ENCODE measurements at regions not wholly inside any gene's neighbourhood (a gene's known extent, or its start where the extent isn't known, plus 50 kb on each side); places are given as distances from the start of the nearest gene placed in this dataset.

DNA sequence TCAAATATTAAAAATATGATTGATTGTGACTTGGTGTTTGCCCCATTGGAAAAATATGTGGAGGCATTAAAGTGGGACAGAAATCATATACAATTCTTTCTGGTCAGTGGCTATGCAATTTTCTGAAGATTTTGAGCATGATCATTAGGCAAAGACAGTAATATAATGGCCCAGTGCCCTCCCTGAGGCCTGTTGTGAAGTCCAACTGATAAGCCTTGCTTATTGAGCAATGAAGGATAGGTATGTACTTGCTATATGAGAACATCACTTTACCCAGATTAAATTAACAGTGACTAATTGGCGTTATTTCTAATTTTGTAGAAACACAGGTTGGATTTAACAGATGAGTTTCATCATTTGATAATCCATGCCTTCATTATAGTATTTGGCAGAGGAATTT lies 57.1 kb downstream of the NKX2-1 start:
- intact Hi-C loops (cut with micrococcal nuclease; ENCODE audit: unreplicated experiment) = no loop called here
- no TSS peak for BruUV-seq (replicated peaks)
- ATAC-seq (no peak), FAIRE-seq (no peak), DNase-seq (ENCODE audit: low spot score) (no peak)
- H3K4me2 ChIP-seq (ENCODE audit: low read depth, low read length) = no peak overlapping the region
- in situ Hi-C loops (cut with HindIII; ENCODE audit: extremely low pct_ligation_motif_present, low pct_unique_long_range_greater_than_20kb) = no loop called here
- H4K20me1 ChIP-seq (ENCODE audit: insufficient read depth, low read length) = no peaks in the 10 kb centered on the region
- H2AFZ ChIP-seq (ENCODE audit: low read length) = no peak overlapping the region
- WGBS (ENCODE audit: low lambda C conversion rate) = 0% methylated on average over 1 of the region's 1 CpG
- no peak overlapping the region for H3K9ac ChIP-seq (ENCODE audit: insufficient read depth, low read depth, low read length)
- no peaks in the 10 kb centered on the region for H3K79me2 ChIP-seq (ENCODE audit: insufficient read depth, low read length)
- H3K4me1 ChIP-seq (ENCODE audit: insufficient read depth, low read length) = no peaks in the 10 kb centered on the region
- TF ChIP-seq, protein P1, sequence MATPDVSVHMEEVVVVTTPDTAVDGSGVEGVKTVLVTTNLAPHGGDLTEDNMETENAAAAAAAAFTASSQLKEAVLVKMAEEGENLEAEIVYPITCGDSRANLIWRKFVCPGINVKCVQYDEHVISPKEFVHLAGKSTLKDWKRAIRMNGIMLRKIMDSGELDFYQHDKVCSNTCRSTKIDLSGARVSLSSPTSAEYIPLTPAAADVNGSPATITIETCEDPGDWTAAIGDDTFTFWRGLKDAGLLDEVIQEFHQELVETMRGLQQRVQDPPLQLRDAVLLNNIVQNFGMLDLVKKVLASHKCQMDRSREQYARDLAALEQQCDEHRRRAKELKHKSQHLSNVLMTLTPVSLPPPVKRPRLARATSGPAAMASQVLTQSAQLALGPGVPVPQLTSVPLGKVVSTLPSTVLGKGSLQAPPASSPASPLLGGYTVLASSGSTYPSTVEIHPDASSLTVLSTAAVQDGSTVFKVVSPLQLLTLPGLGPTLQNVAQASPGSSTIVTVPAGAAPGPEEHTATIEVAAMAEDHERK (CRISPR knock-in tag; IDR thresholded peaks at IDR 0.05; ENCODE audit: low read depth) = no peak
- TF ChIP-seq, protein P2, sequence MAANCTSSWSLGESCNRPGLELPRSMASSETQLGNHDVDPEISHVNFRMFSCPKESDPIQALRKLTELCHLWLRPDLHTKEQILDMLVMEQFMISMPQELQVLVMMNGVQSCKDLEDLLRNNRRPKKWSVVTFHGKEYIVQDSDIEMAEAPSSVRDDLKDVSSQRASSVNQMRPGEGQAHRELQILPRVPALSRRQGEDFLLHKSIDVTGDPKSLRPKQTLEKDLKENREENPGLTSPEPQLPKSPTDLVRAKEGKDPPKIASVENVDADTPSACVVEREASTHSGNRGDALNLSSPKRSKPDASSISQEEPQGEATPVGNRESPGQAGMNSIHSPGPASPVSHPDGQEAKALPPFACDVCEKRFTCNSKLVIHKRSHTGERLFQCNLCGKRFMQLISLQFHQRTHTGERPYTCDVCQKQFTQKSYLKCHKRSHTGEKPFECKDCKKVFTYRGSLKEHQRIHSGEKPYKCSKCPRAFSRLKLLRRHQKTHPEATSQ (CRISPR knock-in tag; IDR thresholded peaks at IDR 0.05; ENCODE audit: borderline replicate concordance) = no peak
- TF ChIP-seq HOXA9 (CRISPR knock-in tag; IDR thresholded peaks at IDR 0.05; ENCODE audit: borderline replicate concordance) (no peak), EZH2 (conservative IDR thresholded peaks at IDR 0.05; ENCODE audit: low read depth, low read length) (no peak), MIER3 (CRISPR knock-in tag; IDR thresholded peaks at IDR 0.05; ENCODE audit: borderline replicate concordance) (no peak), CEBPB (IDR thresholded peaks at IDR 0.05; ENCODE audit: borderline replicate concordance, low read depth, low read length) (no peak), ZNF30 (CRISPR knock-in tag; IDR thresholded peaks at IDR 0.05) (no peak)
- TF ChIP-seq, protein P3, sequence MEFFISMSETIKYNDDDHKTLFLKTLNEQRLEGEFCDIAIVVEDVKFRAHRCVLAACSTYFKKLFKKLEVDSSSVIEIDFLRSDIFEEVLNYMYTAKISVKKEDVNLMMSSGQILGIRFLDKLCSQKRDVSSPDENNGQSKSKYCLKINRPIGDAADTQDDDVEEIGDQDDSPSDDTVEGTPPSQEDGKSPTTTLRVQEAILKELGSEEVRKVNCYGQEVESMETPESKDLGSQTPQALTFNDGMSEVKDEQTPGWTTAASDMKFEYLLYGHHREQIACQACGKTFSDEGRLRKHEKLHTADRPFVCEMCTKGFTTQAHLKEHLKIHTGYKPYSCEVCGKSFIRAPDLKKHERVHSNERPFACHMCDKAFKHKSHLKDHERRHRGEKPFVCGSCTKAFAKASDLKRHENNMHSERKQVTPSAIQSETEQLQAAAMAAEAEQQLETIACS (CRISPR knock-in tag; IDR thresholded peaks at IDR 0.05) = no peak
- TF ChIP-seq, protein P4, sequence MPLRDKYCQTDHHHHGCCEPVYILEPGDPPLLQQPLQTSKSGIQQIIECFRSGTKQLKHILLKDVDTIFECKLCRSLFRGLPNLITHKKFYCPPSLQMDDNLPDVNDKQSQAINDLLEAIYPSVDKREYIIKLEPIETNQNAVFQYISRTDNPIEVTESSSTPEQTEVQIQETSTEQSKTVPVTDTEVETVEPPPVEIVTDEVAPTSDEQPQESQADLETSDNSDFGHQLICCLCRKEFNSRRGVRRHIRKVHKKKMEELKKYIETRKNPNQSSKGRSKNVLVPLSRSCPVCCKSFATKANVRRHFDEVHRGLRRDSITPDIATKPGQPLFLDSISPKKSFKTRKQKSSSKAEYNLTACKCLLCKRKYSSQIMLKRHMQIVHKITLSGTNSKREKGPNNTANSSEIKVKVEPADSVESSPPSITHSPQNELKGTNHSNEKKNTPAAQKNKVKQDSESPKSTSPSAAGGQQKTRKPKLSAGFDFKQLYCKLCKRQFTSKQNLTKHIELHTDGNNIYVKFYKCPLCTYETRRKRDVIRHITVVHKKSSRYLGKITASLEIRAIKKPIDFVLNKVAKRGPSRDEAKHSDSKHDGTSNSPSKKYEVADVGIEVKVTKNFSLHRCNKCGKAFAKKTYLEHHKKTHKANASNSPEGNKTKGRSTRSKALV (CRISPR knock-in tag; IDR thresholded peaks at IDR 0.05) = no peak
- no peaks in the 10 kb centered on the region for H3K36me3 ChIP-seq (replicated peaks in 1 of 2; ENCODE audit: control insufficient read depth in 1 of 2, insufficient read depth in 2 of 2, low read length in 2 of 2)
- no peaks in the 10 kb centered on the region for H3K9me3 ChIP-seq (ENCODE audit: low read length)
- H3K27me3 ChIP-seq (ENCODE audit: control insufficient read depth in 1 of 2, insufficient read depth in 2 of 2, low read length in 2 of 2) = peaks cover 0 to 2% of the 10 kb centered on the region in 2 experiments; a peak in 1 of 5 replicates
- ChIA-PET POLR2A (no interaction called here), CTCF (ENCODE audit: low intra/inter-chr PET ratio, low total read pairs) (no interaction called here)
- H3K27ac ChIP-seq (ENCODE audit: extremely low read length, insufficient read depth, low read length) = no peak overlapping the region
- H3K4me3 ChIP-seq (replicated peaks in 1 of 3; ENCODE audit: insufficient read depth in 1 of 3, low read depth in 2 of 3, low read length in 3 of 3) = no peak overlapping the region

Measured in HepG2 (cell line).